HCEC 1CT (cell line): ENCODE measurements at regions not wholly inside any gene's neighbourhood (a gene's known extent, or its start where the extent isn't known, plus 50 kb on each side); places are given as distances from the start of the nearest gene placed in this dataset.

ENCODE experiments used
- DNase-seq: peaks from one replicate; pipeline ENCODE4 v3.0.0-alpha.2; 2017

DNA sequence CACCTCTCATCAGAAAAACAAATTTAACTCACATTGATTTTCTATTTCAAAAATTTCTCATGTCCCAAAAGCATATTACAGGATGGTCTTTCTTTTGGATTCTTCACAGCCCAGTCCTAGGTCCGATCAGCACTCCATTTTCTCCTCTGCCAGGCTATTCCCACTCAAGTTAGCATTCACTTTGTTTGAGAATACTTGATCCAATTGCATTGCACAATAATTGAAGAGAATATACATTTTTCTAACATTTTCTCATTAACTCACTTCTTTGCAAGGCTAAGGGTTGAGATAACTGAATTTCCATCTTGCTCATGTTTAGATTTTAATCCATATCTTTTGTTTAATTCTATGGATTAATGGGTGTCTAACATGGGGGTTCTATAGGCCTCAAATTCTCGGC lies 716.1 kb downstream of the QKI start:
- DNase-seq, result no peak

DNA sequence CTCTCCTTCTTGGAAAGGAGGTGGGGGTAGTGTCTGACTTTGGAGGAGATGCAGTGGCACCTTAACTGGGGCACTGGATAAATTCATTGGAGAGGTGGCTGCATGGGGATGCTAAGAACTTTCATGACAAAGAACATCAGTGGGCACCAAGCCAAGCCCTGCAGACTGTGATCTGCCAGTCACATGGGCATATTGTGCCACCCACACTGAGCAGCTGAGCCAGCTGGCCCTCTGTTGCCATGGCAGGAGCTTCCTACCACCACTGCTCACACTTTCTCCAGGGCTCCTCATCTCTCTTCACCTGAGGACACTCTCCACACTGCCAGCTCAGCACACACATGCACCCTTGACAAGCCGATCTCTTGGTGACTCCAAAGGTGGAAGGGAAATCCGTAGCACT lies 715.6 kb downstream of the QKI start:
- no peak for DNase-seq

DNA sequence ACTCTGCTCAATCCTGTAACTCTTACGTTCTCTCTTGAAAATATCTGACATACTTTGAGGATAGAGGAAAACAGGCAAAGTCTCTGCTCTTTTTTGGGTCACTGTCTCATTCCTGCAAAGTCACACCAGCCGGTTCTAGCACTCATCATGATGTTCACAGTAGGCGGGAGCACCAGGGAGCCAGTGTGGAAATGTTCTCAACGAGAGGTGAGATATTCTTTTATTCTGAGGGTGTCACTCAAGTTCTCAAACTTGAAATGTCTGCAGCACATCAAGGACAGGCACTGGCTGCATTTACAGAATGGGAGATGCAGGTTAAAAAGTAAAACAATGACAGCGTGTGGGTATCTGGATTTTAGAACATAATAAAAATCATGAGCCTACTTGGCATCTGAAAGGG lies 714.7 kb downstream of the QKI start:
- DNase-seq, result no peak

DNA sequence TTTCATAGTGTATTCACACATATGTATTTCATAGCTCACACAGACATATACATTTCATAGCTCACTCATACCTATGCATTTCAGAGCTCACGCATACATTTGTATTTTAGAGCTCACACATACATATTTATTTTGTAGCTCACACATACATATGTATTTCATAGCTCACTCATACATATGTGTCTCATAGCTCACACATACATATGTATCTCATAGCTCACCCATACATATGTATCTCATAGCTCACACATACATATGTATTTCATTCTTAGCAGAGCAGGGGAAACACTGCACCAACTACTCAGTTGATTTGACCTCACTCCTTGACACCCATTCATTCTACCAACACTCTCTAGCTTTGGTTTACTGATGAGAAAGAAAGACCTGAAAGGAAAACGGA lies 713.6 kb downstream of the QKI start:
- DNase-seq, result no peak

DNA sequence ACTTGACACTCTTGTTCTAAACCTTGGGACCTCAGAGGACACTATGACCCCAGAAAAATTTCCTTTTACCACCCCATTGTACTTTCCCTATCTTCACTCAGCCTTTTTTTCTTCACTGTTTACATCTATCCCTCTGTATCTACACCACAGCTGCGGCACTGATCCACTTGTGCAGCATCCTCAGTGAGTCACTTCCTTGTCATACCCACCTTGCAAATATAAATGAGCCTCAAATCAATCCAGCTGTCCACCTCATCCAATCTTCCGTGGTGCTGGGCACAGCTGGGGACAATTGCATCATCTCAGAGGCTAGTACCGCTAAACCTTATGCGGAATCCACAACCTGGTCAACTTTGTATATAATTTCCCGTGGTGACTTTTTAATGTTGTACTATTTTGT lies 710.5 kb downstream of the QKI start:
- no peak for DNase-seq

DNA sequence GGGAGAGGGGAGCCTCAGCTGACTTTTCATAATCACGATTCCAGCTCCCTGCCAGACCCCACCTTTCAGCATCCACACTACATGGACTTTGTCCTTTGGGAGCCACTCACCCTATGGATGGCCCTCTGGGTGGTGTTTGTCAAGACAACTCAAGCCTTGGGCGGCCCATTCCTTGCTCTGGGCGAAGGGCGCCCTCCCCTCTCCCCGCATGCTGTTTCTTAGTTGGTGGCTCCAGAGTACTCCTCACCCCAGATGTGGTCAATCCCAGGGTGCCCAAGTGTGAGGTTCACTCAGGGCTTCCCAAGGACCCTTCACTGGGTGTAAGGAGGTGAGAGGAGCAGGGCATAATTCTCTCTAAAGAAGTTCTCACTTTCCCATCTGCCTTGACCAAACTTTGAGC lies 710.0 kb downstream of the QKI start:
- no peak for DNase-seq

DNA sequence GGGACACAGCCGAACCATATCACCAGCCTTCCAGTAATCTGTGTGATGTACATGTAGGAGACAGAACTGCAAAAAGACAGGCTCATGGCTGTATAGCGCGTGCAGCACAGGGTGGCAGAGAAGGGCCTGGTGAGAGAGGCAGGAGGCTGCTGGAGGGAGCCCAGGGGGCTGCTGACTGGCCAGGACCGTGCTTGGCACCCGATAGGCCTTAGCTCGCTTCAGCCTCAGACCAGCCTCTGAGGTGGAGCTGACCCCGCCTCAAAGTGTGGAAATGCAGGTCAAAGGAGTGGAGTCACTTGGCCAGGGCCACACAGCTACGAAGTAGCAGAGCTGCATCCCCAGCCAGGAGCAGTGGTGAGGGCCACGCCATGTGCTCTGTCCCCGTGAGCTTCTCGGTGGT lies 707.6 kb downstream of the QKI start:
- no peak for DNase-seq

DNA sequence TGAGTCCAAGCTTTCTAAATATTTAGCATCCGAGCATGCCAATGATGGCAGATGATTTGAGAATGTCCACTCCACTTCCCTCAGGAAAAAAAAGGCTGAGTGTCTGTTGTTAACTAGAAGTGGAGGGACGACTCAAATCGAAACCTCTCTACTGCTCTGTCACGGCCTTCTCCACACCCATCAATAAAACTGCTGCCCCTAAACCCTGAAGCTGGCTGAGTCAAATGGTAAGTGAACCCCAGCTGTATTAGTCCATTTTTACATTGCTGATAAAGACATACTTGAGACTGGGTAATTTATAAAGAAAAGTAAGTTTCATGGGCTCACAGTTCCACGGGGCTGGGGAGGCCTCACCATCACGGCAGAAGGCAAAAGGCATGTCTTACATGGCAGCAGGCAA lies 707.0 kb downstream of the QKI start:
- no peak for DNase-seq

DNA sequence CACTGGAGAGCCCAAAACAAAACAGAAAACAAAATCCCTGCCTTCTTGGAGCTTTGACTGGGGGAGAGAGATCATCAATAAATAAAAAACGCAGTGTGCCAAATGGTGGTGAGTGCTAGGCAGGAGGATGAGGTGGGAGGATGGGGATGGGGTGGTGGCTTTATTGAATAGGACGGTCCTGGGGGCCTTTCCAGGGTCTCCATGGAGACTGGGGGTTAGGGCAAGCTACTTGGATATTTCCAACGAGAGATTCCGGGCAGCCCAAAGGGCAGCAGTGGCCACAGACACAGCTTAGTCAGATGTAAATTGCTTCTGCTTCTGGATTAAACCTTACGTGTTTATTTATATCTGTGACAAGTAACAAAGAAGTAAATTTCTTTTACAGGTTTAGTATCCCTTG lies 700.1 kb downstream of the QKI start:
- DNase-seq, result no peak

DNA sequence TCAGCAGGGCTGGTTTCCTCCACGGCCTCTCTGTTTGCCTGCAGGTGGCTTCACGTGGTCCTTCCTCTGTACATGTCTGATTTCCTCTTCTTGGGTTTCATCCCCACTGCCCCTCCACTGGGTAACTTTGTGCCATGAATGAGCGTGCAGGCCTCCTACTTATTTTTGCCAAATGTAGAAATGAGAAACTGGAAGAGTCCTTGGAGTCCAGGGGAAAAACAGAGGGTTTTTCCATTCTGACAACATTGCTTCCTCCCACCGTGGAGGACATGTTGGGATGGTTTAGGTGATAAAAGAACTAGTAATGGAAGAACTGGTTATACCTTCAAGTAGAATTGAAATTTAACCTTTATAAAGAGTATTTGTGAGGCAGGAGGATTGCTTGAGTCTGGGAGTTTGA lies 699.5 kb downstream of the QKI start:
- DNase-seq, result no peak

DNA sequence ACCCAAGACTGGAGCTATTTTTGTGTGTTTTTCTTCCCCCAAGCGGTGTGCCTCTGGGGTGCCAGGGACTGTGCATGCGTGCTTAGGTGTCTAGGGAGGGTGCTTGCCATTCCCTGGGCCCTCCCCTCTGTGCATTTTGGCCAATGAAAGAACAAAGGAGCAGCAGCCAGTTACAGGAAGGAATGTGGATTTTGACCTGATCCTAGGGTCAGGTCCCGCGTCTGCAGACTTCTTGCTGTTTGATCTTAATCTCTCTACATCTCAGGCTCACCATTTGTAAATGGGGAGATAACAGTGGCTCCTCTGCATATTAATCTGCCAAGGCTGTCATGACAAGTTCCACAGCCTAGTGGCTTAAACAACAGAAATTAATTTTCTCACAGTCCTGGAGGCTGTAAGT lies 699.1 kb downstream of the QKI start:
- DNase-seq, result no peak

DNA sequence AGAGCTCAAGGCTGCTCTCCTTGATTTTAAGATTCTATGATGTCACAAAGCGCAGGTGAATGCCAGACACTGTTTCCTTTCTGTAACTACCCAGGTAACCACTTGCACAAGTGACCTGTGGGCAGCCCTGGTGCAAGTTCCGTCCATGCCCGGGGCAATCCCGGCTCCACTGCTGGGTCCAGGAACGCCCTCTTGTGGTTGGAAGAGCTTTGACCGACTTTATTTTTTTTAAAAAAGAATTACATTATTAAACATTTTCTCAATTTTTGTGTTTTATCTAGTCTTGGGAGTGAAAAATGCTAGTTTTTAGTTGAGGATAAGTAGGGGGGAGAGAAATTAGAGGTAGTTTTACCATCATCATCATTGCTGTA lies 695.2 kb downstream of the QKI start:
- DNase-seq, result no peak

DNA sequence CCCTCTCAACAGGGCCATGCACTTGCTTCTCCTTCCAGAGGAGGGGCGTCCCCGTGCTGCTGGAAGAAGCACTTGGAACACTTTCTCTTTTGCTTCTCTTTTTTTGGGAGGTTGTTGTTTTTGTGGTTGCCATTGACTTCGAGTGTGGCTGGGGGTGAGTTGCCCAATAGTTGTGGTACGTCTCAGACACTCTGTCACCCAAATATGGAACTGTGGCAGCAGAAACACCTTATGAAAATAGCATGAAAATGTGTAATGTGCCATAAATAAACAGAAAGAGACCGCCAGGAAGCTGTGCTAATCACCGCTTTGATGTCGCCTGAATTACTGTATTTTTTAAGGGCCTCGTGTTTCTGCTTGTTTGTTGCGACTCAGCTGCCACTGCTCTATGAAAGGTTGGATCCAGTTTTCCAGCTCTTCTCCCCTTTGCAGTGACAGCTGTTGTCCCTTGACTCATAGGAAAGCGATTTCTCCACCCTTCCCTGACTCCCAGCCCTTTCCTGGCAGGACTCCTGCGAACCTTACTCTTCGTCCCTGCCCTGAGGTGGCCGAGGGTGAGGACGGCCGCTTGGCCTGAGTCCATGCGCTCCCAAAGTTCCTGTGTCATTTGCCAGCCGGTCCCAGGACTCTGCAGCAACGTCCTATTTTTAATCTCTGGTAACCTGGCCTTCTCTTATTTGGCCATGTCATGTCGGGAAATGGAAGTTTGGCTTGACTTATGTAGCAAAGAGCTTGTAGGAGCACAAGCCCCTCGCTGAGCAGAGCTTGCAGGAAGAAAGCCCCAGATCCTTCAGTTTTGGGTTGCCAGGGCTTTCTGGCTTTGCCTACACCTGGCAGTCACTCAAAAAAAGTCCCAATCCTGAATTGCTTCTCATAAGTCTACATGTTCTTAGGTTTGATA lies 694.6 kb downstream of the QKI start:
- no peak for DNase-seq

DNA sequence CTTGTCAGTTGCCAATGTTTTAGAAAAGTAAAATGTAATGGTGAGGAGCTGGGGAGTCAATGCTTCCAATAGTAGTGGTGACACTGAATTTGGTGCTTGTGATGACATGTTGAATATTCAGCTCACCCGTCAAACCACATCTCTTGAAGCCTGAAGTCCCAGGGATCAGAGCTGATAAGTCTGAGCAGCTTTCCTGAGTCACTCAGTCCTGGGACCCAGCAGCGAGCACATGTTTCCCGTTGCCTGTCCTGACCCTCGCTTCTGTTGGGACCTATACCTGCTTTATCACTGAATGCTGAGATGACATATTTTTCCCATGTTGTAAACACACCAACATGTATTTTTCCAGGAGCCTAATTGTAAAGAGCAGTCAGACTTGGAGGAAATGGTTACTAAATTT lies 693.6 kb downstream of the QKI start:
- no peak for DNase-seq

DNA sequence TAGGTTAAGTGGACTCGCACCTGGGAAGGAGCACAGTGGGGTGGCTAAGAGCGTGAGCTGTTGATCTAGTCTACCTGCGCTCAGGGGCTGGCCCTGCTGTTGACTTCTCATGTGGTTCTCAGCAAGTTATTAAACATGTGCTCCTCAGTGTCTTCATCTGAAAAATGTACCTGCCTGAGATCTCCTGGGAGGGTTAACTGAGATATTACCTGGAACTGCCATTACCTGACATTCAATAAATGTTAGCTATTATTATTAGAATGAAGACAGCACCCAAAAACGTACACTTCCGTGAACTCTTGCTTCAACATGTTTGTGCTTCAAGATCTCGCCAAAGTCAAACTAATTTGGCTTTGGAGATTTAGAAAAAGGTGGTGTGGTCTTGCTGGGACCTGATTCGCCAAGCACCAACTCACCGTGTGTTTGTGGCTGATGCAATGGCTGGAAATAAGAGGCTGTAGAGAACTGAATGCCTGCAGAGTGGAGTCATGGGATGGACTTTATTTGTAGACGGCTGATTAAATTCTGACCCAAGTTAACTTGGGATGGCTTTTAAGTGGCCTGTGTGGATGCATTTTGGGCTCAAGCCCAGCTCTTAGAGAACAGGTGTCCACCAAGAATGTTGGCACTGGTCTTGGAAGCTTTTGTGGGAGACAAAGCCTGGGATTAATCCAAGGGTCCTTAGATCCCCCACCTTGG lies 692.9 kb downstream of the QKI start:
- no peak for DNase-seq

DNA sequence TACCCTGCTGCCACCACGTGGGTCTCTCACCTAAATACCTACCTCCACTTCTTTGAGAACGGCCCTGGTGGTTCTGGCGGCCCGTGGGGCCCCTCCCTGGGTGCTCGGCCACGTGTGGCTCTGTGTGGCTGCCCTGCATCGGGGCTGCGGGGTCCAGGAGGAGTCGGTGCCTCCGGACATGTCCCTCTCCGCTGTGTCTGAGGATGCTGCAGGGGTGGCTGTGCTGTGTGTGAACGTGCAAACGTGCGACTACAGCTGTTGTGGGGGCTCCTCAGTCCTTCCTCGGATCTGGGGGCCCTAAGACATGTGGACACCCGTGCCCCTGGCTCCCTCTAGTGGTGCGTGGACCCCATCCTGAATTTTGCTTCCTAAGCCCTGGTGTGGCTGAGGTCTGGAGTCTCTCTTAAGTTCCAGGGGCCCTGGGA lies 691.8 kb downstream of the QKI start:
- DNase-seq, result no peak

DNA sequence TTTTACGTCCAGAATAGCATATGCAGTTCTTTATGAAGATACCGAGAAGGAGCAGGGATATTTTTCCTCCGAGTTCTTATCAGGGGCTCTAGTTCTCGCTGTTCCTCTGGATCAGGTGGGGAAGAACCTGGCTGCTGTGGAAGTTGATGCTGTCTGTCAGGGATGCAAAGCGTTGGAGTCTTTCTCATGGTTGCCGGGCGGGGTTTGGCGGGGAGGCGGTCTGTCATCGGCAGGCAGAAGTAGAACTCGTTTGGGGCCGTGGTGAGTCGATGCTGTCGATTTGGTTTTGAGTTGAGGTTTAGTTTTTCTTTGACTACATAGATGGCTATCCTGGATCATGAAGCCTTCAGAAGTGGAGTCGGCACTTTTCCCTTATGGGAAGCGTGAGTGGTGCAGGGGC lies 691.2 kb downstream of the QKI start:
- no peak for DNase-seq

DNA sequence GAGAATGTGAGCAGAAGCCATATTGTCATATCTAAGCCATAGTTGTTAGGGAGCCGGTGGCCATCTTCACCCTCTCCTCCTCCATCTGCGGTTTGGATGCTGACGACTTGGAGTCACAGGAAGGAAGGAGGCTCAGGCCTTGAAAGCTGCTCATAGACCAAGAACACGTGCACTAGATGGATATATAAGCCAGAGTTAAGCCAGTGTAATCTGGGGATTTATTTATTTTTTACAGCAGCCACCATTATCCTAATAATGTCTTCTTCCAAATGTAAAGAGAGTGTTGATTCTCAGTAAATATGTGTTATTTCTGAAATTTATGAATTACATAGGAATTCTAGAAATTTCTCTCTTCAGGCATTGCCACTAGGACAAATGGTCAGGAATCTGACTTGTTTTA lies 689.9 kb downstream of the QKI start:
- DNase-seq, result no peak

DNA sequence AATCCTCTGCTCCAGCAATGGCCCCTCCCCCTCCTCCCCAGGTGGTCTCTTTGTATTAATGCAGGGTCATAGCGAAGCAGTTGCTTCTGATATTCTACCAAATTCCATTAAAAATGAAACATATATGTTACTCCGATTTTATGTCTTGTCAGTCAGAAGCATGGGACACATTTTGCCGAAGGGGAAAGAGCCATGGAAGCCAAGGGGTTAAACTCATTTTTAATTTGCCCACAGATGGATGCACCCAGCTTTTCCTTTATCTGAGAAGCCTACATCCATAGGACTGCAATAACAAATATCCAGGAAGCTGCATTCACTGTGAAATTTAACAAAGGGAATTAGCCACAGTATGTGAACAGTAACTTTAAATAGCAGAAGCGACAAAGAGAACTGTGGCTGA lies 688.2 kb downstream of the QKI start:
- no peak for DNase-seq

DNA sequence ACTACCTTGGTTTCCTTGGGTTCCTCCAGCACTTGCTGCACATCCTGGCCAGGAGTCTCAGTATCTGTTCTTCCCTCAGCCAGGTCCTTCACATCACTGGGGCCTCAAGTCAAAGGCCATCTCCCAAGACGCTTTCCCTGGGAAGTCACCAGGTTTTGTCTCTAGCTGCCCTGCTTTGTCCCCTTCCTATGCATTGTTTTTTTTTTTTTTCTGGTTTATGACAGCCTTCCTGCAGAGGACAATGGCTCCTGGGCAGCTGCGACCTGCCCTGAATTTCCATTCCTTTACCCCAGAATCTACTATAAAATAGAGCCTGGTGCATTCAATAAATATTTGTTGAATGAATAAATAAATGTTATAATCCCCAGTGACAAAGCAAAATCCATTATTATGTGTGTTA lies 687.3 kb downstream of the QKI start:
- no peak for DNase-seq

DNA sequence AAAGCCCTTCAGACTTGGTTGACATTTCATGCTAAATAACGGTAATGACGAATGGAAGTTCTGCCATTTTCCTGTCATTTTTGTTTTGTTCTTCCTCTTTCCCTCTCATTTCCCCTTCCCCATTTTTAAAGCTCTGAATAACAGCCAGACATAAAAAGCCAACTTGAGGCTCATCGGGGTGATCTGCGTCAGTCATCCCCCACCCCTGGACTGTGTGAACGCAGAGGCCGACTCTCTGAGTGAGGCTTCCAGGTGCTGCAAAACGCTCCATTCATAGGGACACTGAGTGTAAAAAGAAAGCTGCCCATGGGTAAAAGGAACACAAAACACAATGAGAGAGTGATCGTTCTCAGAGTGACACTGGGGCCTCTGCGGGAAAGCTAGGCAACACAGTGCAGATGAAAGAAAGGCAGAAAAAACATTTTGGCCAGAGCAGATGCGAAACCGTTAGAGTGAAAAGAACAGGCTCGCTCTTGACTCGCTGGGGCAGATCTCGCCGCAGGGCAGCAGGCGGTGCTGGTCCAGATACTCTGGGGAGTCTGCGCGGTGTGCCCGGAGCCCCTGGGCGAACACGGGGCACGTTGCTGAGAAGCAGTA lies 684.8 kb downstream of the QKI start:
- DNase-seq, result no peak

DNA sequence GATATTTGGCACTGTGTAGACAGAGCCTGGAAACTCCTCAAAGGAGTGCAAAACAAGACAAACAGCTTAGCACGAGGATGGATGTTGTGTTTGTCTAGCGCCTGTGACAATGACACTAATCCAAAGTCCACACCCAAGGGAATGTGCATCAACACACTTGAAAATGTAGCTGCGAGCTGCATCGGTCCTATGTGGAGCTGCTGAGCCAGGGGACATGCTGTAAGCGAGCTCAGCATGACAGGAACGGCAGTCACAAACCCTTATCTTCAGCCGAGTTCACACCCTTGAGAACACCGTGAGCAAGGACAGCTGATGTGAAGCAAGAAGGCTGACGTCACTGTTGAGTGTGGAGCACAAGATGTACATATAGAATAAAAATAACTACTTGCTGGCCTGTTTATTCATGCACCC lies 684.3 kb downstream of the QKI start:
- no peak for DNase-seq

DNA sequence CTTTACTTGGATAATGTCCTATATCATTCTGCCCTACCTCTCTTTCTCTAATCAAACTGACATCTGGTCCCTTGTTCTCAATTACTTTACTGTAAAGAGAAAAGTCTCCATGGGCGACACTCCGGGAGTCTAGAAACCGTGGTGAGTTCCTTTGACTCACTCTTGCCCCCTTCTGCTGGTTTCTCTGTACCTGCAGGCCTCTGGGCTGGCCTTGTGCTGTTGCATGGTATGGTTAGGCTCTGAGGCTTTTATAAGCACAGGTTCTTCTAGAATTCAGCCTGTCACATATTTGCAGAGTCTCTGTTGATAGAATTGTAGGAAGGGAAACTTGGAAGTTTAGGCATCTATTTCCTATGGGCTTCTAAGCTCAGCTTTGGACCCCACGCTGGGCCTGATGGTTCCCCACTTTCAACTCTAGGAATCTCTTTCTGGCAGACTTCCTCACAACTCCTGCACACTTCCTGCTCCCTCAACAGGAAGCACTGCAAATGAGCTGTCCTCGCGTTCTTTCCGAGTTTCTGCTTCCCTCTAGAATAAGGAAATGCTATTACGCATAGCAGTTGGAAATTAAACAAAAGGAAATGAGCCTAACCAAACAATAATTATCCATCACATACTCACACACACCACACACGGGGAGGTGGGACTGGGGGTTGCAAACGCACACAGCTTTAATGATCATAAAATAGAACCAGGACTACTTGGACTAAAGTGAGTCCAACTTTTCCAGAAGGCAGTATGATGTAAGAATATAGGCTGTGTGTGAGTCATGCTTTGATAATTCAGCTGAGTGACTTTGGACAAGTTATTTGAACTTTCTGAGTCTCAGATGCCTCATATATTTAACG lies 683.3 kb downstream of the QKI start:
- DNase-seq, result no peak
